ENCODE measurements at regions not wholly inside any gene's neighbourhood (a gene's known extent, or its start where the extent isn't known, plus 50 kb on each side); places are given as distances from the start of the nearest gene placed in this dataset.

DNA sequence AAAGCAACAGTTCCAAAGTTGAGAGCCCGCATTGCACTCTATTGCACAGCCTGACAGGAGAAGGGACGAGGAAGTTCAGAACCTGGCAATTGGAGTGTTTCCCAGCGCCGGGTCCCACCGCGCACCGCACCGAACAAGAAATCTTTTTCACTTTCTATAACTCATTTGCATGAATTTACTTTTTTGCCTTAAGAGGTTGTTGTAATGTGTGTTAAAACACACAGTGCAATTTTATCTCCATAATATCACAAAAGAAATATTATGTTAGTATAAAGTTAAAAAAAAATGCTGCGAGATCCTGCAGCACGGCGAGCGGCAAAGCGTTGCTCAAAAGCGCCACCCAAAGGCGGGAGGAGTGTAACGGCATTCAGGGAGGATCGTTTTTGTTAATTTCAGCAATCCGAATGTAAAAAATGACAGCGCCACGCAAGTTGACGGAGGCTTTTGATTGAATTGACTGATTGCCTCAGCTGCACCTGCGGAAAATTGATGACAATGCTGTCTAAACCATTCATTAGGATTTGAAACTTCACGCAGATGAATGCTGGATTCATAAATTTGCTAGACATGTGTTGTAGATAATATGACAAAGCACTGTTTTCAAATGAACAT is 303.6 kb upstream of the ZNF507 start:
- Histone ChIP-seq H3K4me3 (ENCODE audit: low read depth, low read length) (no peak overlapping the region), H2AFZ (ENCODE audit: insufficient read depth, low read length, poor library complexity) (no peak overlapping the region), H3K36me3 (ENCODE audit: control insufficient read depth in 1 of 2, insufficient read depth in 2 of 2, low read length in 2 of 2) (no peaks in the 10 kb centered on the region), H3K79me1 (ENCODE audit: low read length) (peaks cover 2% of the 10 kb centered on the region), H3K23ac (ENCODE audit: low read length) (no peak overlapping the region), H3K14ac (ENCODE audit: low read length) (no peak overlapping the region), H3K4me1 (ENCODE audit: control insufficient read depth in 1 of 2, insufficient read depth in 2 of 2, low read length in 2 of 2) (peaks cover 2 to 4% of the 10 kb centered on the region in 2 experiments), H3K9me3 (ENCODE audit: insufficient read depth, low read depth, low read length) (peaks cover 2% of the 10 kb centered on the region), H3K9ac (ENCODE audit: low read length) (no peak overlapping the region), H3K4ac (ENCODE audit: low read depth, low read length) (no peak overlapping the region), H2BK120ac (ENCODE audit: insufficient read depth, low read length, poor library complexity) (no peak overlapping the region), H4K8ac (ENCODE audit: low read depth, low read length) (no peak overlapping the region), H2BK12ac (ENCODE audit: low read length) (no peak overlapping the region), H3K4me2 (ENCODE audit: low read length) (peak overlapping the region; percentile 60), H4K12ac (ENCODE audit: low read depth, low read length) (no peak overlapping the region), H4K91ac (ENCODE audit: low read depth, low read length) (no peak overlapping the region), H3K79me2 (ENCODE audit: control insufficient read depth, insufficient read depth, low read length, poor library complexity) (no peaks in the 10 kb centered on the region), H2AK5ac (ENCODE audit: low read length) (no peak overlapping the region), H3K27me3 (ENCODE audit: insufficient read depth, low read length) (no peaks in the 10 kb centered on the region), H3K18ac (ENCODE audit: low read length) (no peak overlapping the region), H3K27ac (ENCODE audit: low read depth, low read length) (no peak overlapping the region), H2BK5ac (ENCODE audit: low read depth, low read length, poor library complexity) (no peak overlapping the region)
- DNase-seq, result no peak
- WGBS (ENCODE audit: extremely low coverage, insufficient coverage, insufficient read length), result no CpG with 5 or more reads among the region's 23 CpGs

- H2BK5ac ChIP-seq (ENCODE audit: low read depth, low read length, poor library complexity), result no peak overlapping the region
- H2BK120ac ChIP-seq (ENCODE audit: insufficient read depth, low read length, poor library complexity), result no peak overlapping the region
- no peak overlapping the region for H3K4me3 ChIP-seq (ENCODE audit: low read depth, low read length)
- no peaks in the 10 kb centered on the region for H3K79me2 ChIP-seq (ENCODE audit: control insufficient read depth, insufficient read depth, low read length, poor library complexity)
- no CpG with 5 or more reads among the region's 5 CpGs for WGBS (ENCODE audit: extremely low coverage, insufficient coverage, insufficient read length)
- no peaks in the 10 kb centered on the region for H3K36me3 ChIP-seq (ENCODE audit: control insufficient read depth in 1 of 2, insufficient read depth in 2 of 2, low read length in 2 of 2)
- no peak overlapping the region for H3K4ac ChIP-seq (ENCODE audit: low read depth, low read length)
- no peak overlapping the region for H2AK5ac ChIP-seq (ENCODE audit: low read length)
- no peak for DNase-seq
- H4K8ac ChIP-seq (ENCODE audit: low read depth, low read length), result no peak overlapping the region
- no peaks in the 10 kb centered on the region for H3K79me1 ChIP-seq (ENCODE audit: low read length)
- H2AFZ ChIP-seq (ENCODE audit: insufficient read depth, low read length, poor library complexity), result no peak overlapping the region
- H3K14ac ChIP-seq (ENCODE audit: low read length), result no peak overlapping the region
- H3K9ac ChIP-seq (ENCODE audit: low read length), result no peak overlapping the region
- H3K4me2 ChIP-seq (ENCODE audit: low read length), result no peak overlapping the region
- no peak overlapping the region for H4K91ac ChIP-seq (ENCODE audit: low read depth, low read length)
- H3K9me3 ChIP-seq (ENCODE audit: insufficient read depth, low read depth, low read length), result peaks cover 2% of the 10 kb centered on the region
- H3K4me1 ChIP-seq (ENCODE audit: control insufficient read depth in 1 of 2, insufficient read depth in 2 of 2, low read length in 2 of 2), result no peaks in the 10 kb centered on the region
- no peak overlapping the region for H3K27ac ChIP-seq (ENCODE audit: low read depth, low read length)
- no peak overlapping the region for H2BK12ac ChIP-seq (ENCODE audit: low read length)
- H4K12ac ChIP-seq (ENCODE audit: low read depth, low read length), result no peak overlapping the region
- H3K18ac ChIP-seq (ENCODE audit: low read length), result no peak overlapping the region
- no peak overlapping the region for H3K23ac ChIP-seq (ENCODE audit: low read length)
- no peaks in the 10 kb centered on the region for H3K27me3 ChIP-seq (ENCODE audit: insufficient read depth, low read length)
These were observed 297.6 kb upstream of the ZNF507 start for GRCh38 chr19:32047788-32048187.

DNA sequence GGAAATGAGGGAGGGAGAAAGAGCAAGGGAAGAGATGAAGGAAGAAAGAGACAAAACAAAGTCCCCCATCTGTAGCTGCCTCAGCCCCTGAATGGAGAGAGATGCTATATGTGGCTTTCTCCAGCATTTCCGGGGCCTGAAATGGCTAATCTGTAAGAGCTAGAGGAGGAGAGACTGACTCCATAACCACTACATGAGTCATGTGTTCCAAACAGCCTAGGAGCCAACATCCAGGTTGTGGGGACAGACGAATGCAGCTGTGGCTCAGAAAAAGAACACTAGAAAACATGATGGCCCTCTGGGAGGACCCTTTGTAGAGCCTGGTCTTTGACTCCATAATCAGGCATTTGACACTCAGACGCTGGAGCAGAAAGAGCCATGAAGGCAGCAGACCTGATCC is 292.0 kb upstream of the ZNF507 start:
- H2BK12ac ChIP-seq (ENCODE audit: low read length), result no peak overlapping the region

GRCh38 chr19:32053861-32054260 is 291.5 kb upstream of the ZNF507 start:
- H3K4me1 ChIP-seq (ENCODE audit: control insufficient read depth in 1 of 2, insufficient read depth in 2 of 2, low read length in 2 of 2), result no peaks in the 10 kb centered on the region
- H3K4ac ChIP-seq (ENCODE audit: low read depth, low read length), result no peak overlapping the region
- no CpG with 5 or more reads among the region's 10 CpGs for WGBS (ENCODE audit: extremely low coverage, insufficient coverage, insufficient read length)
- H3K79me2 ChIP-seq (ENCODE audit: control insufficient read depth, insufficient read depth, low read length, poor library complexity), result no peaks in the 10 kb centered on the region
- H2AFZ ChIP-seq (ENCODE audit: insufficient read depth, low read length, poor library complexity), result no peak overlapping the region
- H2BK120ac ChIP-seq (ENCODE audit: insufficient read depth, low read length, poor library complexity), result no peak overlapping the region
- no peak for DNase-seq
- no peak overlapping the region for H4K8ac ChIP-seq (ENCODE audit: low read depth, low read length)
- H4K91ac ChIP-seq (ENCODE audit: low read depth, low read length), result no peak overlapping the region
- H4K12ac ChIP-seq (ENCODE audit: low read depth, low read length), result no peak overlapping the region
- no peaks in the 10 kb centered on the region for H3K27me3 ChIP-seq (ENCODE audit: insufficient read depth, low read length)
- no peak overlapping the region for H3K9ac ChIP-seq (ENCODE audit: low read length)
- no peak overlapping the region for H3K4me2 ChIP-seq (ENCODE audit: low read length)
- H3K36me3 ChIP-seq (ENCODE audit: control insufficient read depth in 1 of 2, insufficient read depth in 2 of 2, low read length in 2 of 2), result no peaks in the 10 kb centered on the region
- H2BK5ac ChIP-seq (ENCODE audit: low read depth, low read length, poor library complexity), result no peak overlapping the region
- H2BK12ac ChIP-seq (ENCODE audit: low read length), result no peak overlapping the region
- peaks cover 1% of the 10 kb centered on the region for H3K9me3 ChIP-seq (ENCODE audit: insufficient read depth, low read depth, low read length)
- H3K14ac ChIP-seq (ENCODE audit: low read length), result no peak overlapping the region
- no peak overlapping the region for H3K27ac ChIP-seq (ENCODE audit: low read depth, low read length)
- H3K23ac ChIP-seq (ENCODE audit: low read length), result no peak overlapping the region
- no peaks in the 10 kb centered on the region for H3K79me1 ChIP-seq (ENCODE audit: low read length)
- H2AK5ac ChIP-seq (ENCODE audit: low read length), result no peak overlapping the region
- no peak overlapping the region for H3K4me3 ChIP-seq (ENCODE audit: low read depth, low read length)
- H3K18ac ChIP-seq (ENCODE audit: low read length), result no peak overlapping the region

More for the DNA sequence above, 292.0 kb upstream of the ZNF507 start:
- no peak overlapping the region for H2AFZ ChIP-seq (ENCODE audit: insufficient read depth, low read length, poor library complexity)
- no peak overlapping the region for H3K9ac ChIP-seq (ENCODE audit: low read length)
- no peaks in the 10 kb centered on the region for H3K79me2 ChIP-seq (ENCODE audit: control insufficient read depth, insufficient read depth, low read length, poor library complexity)
- WGBS (ENCODE audit: extremely low coverage, insufficient coverage, insufficient read length), result no CpG with 5 or more reads among the region's 3 CpGs
- no peaks in the 10 kb centered on the region for H3K36me3 ChIP-seq (ENCODE audit: control insufficient read depth in 1 of 2, insufficient read depth in 2 of 2, low read length in 2 of 2)
- H4K91ac ChIP-seq (ENCODE audit: low read depth, low read length), result no peak overlapping the region
- H3K27ac ChIP-seq (ENCODE audit: low read depth, low read length), result no peak overlapping the region
- no peak overlapping the region for H3K4ac ChIP-seq (ENCODE audit: low read depth, low read length)
- H2BK120ac ChIP-seq (ENCODE audit: insufficient read depth, low read length, poor library complexity), result no peak overlapping the region
- no peak overlapping the region for H2BK5ac ChIP-seq (ENCODE audit: low read depth, low read length, poor library complexity)
- H3K4me1 ChIP-seq (ENCODE audit: control insufficient read depth in 1 of 2, insufficient read depth in 2 of 2, low read length in 2 of 2), result no peaks in the 10 kb centered on the region
- no peak overlapping the region for H4K12ac ChIP-seq (ENCODE audit: low read depth, low read length)
- H3K27me3 ChIP-seq (ENCODE audit: insufficient read depth, low read length), result no peaks in the 10 kb centered on the region
- no peak for DNase-seq
- no peaks in the 10 kb centered on the region for H3K79me1 ChIP-seq (ENCODE audit: low read length)
- peaks cover 1% of the 10 kb centered on the region for H3K9me3 ChIP-seq (ENCODE audit: insufficient read depth, low read depth, low read length)
- H3K23ac ChIP-seq (ENCODE audit: low read length), result no peak overlapping the region
- no peak overlapping the region for H4K8ac ChIP-seq (ENCODE audit: low read depth, low read length)
- no peak overlapping the region for H2AK5ac ChIP-seq (ENCODE audit: low read length)
- H3K14ac ChIP-seq (ENCODE audit: low read length), result no peak overlapping the region
- no peak overlapping the region for H3K18ac ChIP-seq (ENCODE audit: low read length)
- H3K4me2 ChIP-seq (ENCODE audit: low read length), result no peak overlapping the region
- H3K4me3 ChIP-seq (ENCODE audit: low read depth, low read length), result no peak overlapping the region
